Large intestine (tissue), 3 donors: ENCODE measurements at regions not wholly inside any gene's neighbourhood (a gene's known extent, or its start where the extent isn't known, plus 50 kb on each side); places are given as distances from the start of the nearest gene placed in this dataset.
A peak's percentile ranks its signal among the peaks of the same experiment; 100 is the strongest.

Experiments
- DNase-seq, 2 donors: peaks; one replicate each; pipeline versions ENCODE4 v3.0.0 to v3.0.0-alpha.2; 2013
- H3K27ac ChIP-seq: one replicate; pipeline ENCODE4 v1.5.1; 2013; ENCODE audit warnings: low read length
- H3K27me3 ChIP-seq: 2 replicates; pipeline ENCODE4 v1.6.1; 2013; ENCODE audit warnings: low read length; ENCODE audit not compliant: control insufficient read depth, insufficient read depth
- H3K36me3 ChIP-seq: 2 replicates; pipeline ENCODE4 v1.6.1; 2013; ENCODE audit warnings: low read length; ENCODE audit not compliant: control insufficient read depth, insufficient read depth
- H3K4me1 ChIP-seq: one replicate; pipeline ENCODE4 v1.6.1; 2013; ENCODE audit warnings: low read length; ENCODE audit not compliant: control insufficient read depth, insufficient read depth
- H3K4me3 ChIP-seq: one replicate; pipeline ENCODE4 v1.5.1; 2013; ENCODE audit warnings: low read length
- H3K9me3 ChIP-seq: one replicate; pipeline ENCODE4 v1.6.1; 2013; ENCODE audit warnings: mild to moderate bottlenecking, low read depth, low read length, moderate library complexity; ENCODE audit not compliant: control insufficient read depth
- WGBS: methylation state at CpG from one replicate; pipeline ENCODE4 v1.1.5; 2013; ENCODE audit warnings: low lambda C conversion rate; ENCODE audit not compliant: insufficient coverage; 5-methylcytosine and 5-hydroxymethylcytosine counted together

DNA sequence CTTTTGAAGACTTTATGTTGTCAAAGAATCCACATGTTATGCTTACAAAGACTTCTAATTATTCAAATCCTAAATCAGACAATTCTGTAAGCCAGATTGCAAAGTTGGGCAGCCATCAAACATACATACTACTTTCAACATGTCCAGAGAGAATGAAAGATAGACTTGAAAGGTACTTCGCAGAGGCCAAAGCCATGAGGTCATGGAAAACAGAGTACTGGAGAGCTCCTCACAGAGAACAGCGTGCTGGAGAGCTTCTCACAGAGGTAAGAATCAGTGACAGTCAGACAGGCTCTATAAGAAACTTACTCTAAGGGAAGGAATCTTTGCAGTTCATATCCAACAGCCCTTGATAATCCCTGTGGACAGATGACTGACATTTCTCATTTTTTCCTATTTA lies 400.2 kb downstream of the GJA1 start:
- H3K36me3 ChIP-seq: no peaks in the 10 kb centered on the region
- no peak overlapping the region for H3K27ac ChIP-seq
- no CpG with 5 or more reads among the region's 2 CpGs for WGBS
- no peaks in the 10 kb centered on the region for H3K27me3 ChIP-seq
- H3K4me3 ChIP-seq: no peak overlapping the region
- DNase-seq: no peak
- no peaks in the 10 kb centered on the region for H3K9me3 ChIP-seq
- no peaks in the 10 kb centered on the region for H3K4me1 ChIP-seq

GRCh38 chr6:121837545-121838229 lies 402.2 kb downstream of the GJA1 start:
- WGBS: 80% methylated on average over 1 of the region's 4 CpGs
- Histone ChIP-seq H3K4me1 (no peaks in the 10 kb centered on the region), H3K27ac (no peak overlapping the region), H3K27me3 (no peaks in the 10 kb centered on the region), H3K36me3 (no peaks in the 10 kb centered on the region), H3K9me3 (no peaks in the 10 kb centered on the region), H3K4me3 (no peak overlapping the region)
- no peak for DNase-seq

- Histone ChIP-seq H3K27ac (no peak overlapping the region), H3K4me1 (no peaks in the 10 kb centered on the region), H3K4me3 (no peak overlapping the region), H3K36me3 (no peaks in the 10 kb centered on the region), H3K9me3 (no peaks in the 10 kb centered on the region), H3K27me3 (no peaks in the 10 kb centered on the region)
- no peak for DNase-seq
- WGBS: no CpG with 5 or more reads among the region's 3 CpGs
Observed at GRCh38 chr6:121838842-121839241, 403.4 kb downstream of the GJA1 start.

- H3K27ac ChIP-seq: no peak overlapping the region
- WGBS: no CpG with 5 or more reads among the region's 1 CpG
- H3K36me3 ChIP-seq: no peaks in the 10 kb centered on the region
- no peaks in the 10 kb centered on the region for H3K27me3 ChIP-seq
- no peaks in the 10 kb centered on the region for H3K4me1 ChIP-seq
- no peak for DNase-seq
- H3K4me3 ChIP-seq: no peak overlapping the region
- H3K9me3 ChIP-seq: no peaks in the 10 kb centered on the region
Observed at GRCh38 chr6:121839896-121840295, 404.4 kb downstream of the GJA1 start.

DNA sequence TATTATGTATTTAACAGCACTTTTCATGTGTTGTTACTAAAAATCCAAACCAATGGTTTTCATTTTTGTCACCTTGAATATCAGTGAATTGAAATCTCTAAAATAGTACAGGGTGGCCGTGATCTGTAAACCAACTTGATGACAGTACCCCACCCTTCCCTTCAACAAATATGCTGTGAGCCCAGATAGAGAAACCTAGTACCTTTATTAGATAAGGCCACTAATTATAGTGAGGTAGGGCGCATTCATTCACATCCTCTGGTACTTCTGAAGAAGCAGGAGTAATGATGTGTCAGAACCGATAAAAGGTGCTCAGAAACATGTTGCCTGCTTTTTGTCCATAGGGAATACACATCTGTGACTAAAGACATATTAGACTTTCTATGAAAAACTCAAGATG lies 409.5 kb downstream of the GJA1 start:
- DNase-seq: no peak
- Histone ChIP-seq H3K27me3 (no peaks in the 10 kb centered on the region), H3K36me3 (no peaks in the 10 kb centered on the region), H3K27ac (no peak overlapping the region), H3K4me3 (no peak overlapping the region), H3K4me1 (peaks cover 10% of the 10 kb centered on the region), H3K9me3 (no peaks in the 10 kb centered on the region)
- WGBS: no CpG with 5 or more reads among the region's 3 CpGs

DNA sequence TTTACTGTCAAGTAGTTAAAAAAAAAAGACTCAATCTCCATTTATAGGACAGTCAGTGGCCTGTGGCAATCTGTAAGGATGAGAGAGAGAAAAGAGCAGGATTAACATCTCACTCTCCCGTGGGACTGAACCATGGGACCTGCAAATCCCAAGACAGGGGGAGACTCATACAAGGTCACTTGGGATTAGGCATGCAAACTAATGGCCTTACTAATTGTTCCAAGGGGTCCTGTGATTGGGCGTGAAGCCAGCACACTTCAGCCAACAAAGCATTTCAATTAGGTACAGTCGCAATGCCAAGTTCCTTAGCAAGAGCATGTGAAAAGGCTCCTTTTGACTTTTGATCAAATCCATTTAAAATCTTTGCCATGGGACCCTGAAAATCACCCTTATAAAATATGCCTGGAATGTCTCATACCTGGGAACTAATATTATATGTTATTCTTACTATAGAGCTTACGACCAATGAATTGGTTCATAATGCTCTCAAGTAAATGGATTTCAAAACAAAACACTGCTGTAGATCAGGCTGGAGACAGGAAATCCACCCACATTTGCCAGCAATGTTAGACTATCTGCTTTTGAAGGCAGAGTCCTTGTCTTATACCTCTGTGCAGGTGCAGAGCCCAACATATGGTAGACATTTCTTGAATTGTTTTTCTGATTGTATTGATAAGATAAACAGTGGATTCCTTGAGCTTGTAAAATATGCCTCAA lies 412.5 kb downstream of the GJA1 start:
- no peak for DNase-seq
- no peak overlapping the region for H3K27ac ChIP-seq
- H3K27me3 ChIP-seq: no peaks in the 10 kb centered on the region
- H3K9me3 ChIP-seq: no peaks in the 10 kb centered on the region
- H3K4me1 ChIP-seq: peaks cover 14% of the 10 kb centered on the region
- H3K36me3 ChIP-seq: no peaks in the 10 kb centered on the region
- no CpG with 5 or more reads among the region's 4 CpGs for WGBS
- no peak overlapping the region for H3K4me3 ChIP-seq

- DNase-seq: no peak
- H3K36me3 ChIP-seq: no peaks in the 10 kb centered on the region
- WGBS: 100% methylated on average over 1 of the region's 6 CpGs
- no peaks in the 10 kb centered on the region for H3K27me3 ChIP-seq
- no peak overlapping the region for H3K27ac ChIP-seq
- H3K4me1 ChIP-seq: peaks cover 18% of the 10 kb centered on the region
- H3K4me3 ChIP-seq: no peak overlapping the region
- H3K9me3 ChIP-seq: no peaks in the 10 kb centered on the region
Observed at GRCh38 chr6:121848523-121849255, 413.2 kb downstream of the GJA1 start.

GRCh38 chr6:121849477-121849876 lies 414.0 kb downstream of the GJA1 start:
- Histone ChIP-seq H3K4me3 (no peak overlapping the region), H3K4me1 (peaks cover 24% of the 10 kb centered on the region), H3K36me3 (no peaks in the 10 kb centered on the region), H3K9me3 (no peaks in the 10 kb centered on the region), H3K27me3 (no peaks in the 10 kb centered on the region), H3K27ac (no peak overlapping the region)
- peak; percentile 13 to 40 for DNase-seq
- WGBS: 71% methylated on average over 2 of the region's 5 CpGs

- no peak overlapping the region for H3K4me3 ChIP-seq
- no peak overlapping the region for H3K27ac ChIP-seq
- no peak for DNase-seq
- no peaks in the 10 kb centered on the region for H3K27me3 ChIP-seq
- H3K9me3 ChIP-seq: no peaks in the 10 kb centered on the region
- H3K4me1 ChIP-seq: peaks cover 27% of the 10 kb centered on the region
- no peaks in the 10 kb centered on the region for H3K36me3 ChIP-seq
- 58% methylated on average over 1 of the region's 2 CpGs for WGBS
Observed at GRCh38 chr6:121851056-121851455, 415.6 kb downstream of the GJA1 start.

- WGBS: 37% methylated on average over 2 of the region's 4 CpGs
- peak; percentile 24 to 73 for DNase-seq
- H3K4me1 ChIP-seq: peaks cover 17% of the 10 kb centered on the region
- H3K27ac ChIP-seq: peak overlapping the region; percentile 62
- no peaks in the 10 kb centered on the region for H3K36me3 ChIP-seq
- H3K4me3 ChIP-seq: no peak overlapping the region
- no peaks in the 10 kb centered on the region for H3K9me3 ChIP-seq
- no peaks in the 10 kb centered on the region for H3K27me3 ChIP-seq
Observed at GRCh38 chr6:121853686-121854085, 418.2 kb downstream of the GJA1 start.
